Large intestine (tissue), 3 donors: ENCODE measurements at regions not wholly inside any gene's neighbourhood (a gene's known extent, or its start where the extent isn't known, plus 50 kb on each side); places are given as distances from the start of the nearest gene placed in this dataset.

Source experiments
- DNase-seq, 2 donors: peaks; one replicate each; pipeline versions ENCODE4 v3.0.0 to v3.0.0-alpha.2; 2013
- H3K27ac ChIP-seq: one replicate; pipeline ENCODE4 v1.5.1; 2013; ENCODE audit warnings: low read length
- H3K27me3 ChIP-seq: 2 replicates; pipeline ENCODE4 v1.6.1; 2013; ENCODE audit warnings: low read length; ENCODE audit not compliant: control insufficient read depth, insufficient read depth
- H3K36me3 ChIP-seq: 2 replicates; pipeline ENCODE4 v1.6.1; 2013; ENCODE audit warnings: low read length; ENCODE audit not compliant: control insufficient read depth, insufficient read depth
- H3K4me1 ChIP-seq: one replicate; pipeline ENCODE4 v1.6.1; 2013; ENCODE audit warnings: low read length; ENCODE audit not compliant: control insufficient read depth, insufficient read depth
- H3K4me3 ChIP-seq: one replicate; pipeline ENCODE4 v1.5.1; 2013; ENCODE audit warnings: low read length
- H3K9me3 ChIP-seq: one replicate; pipeline ENCODE4 v1.6.1; 2013; ENCODE audit warnings: mild to moderate bottlenecking, low read depth, low read length, moderate library complexity; ENCODE audit not compliant: control insufficient read depth
- WGBS: methylation state at CpG from one replicate; pipeline ENCODE4 v1.1.5; 2013; ENCODE audit warnings: low lambda C conversion rate; ENCODE audit not compliant: insufficient coverage; 5-methylcytosine and 5-hydroxymethylcytosine counted together

DNA sequence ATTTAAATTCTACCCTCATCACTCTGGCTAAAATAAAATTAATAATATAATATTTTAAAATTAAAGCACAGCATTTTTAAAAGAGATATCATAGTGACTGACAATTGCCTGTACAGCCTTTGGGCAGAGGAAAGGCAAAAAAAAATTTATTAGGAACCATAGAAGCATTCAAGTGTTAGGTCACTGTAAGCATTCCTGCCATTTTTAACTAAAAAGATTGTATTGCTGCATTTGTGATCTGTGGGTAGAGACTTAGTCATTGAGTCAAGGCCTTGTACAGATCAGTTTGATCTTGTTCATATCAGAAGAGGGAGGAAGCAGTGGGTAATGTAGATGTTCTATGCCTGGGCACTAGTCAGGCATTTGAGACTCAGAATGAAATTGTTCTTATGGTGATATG lies 109.9 kb downstream of the LYPLAL1 start:
- no peaks in the 10 kb centered on the region for H3K9me3 ChIP-seq
- no peaks in the 10 kb centered on the region for H3K27me3 ChIP-seq
- H3K4me1 ChIP-seq = no peaks in the 10 kb centered on the region
- no peak overlapping the region for H3K4me3 ChIP-seq
- H3K36me3 ChIP-seq = no peaks in the 10 kb centered on the region
- DNase-seq = no peak
- H3K27ac ChIP-seq = no peak overlapping the region

DNA sequence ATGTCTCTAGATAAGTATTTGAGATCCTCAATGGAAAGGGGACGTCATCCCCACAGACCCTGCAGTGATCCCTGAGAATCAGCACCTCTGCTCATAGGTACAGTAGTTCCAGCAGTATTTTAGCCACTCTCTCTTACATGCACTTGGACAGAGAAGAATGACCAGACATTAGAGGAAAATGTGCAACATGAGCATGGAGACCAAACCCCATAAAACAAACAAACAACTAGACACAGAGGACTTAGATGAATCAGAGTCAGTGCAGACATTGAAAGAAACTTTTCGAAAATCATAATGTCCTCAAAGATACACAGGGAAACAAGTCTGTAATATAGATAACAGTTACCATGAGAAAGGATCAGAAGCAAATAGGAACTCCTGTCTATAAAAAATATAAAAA lies 108.2 kb downstream of the LYPLAL1 start:
- Histone ChIP-seq H3K4me1 (no peaks in the 10 kb centered on the region), H3K4me3 (no peak overlapping the region), H3K9me3 (no peaks in the 10 kb centered on the region), H3K27me3 (no peaks in the 10 kb centered on the region), H3K36me3 (no peaks in the 10 kb centered on the region), H3K27ac (no peak overlapping the region)
- DNase-seq = no peak
- WGBS = 100% methylated on average over 1 of the region's 2 CpGs

DNA sequence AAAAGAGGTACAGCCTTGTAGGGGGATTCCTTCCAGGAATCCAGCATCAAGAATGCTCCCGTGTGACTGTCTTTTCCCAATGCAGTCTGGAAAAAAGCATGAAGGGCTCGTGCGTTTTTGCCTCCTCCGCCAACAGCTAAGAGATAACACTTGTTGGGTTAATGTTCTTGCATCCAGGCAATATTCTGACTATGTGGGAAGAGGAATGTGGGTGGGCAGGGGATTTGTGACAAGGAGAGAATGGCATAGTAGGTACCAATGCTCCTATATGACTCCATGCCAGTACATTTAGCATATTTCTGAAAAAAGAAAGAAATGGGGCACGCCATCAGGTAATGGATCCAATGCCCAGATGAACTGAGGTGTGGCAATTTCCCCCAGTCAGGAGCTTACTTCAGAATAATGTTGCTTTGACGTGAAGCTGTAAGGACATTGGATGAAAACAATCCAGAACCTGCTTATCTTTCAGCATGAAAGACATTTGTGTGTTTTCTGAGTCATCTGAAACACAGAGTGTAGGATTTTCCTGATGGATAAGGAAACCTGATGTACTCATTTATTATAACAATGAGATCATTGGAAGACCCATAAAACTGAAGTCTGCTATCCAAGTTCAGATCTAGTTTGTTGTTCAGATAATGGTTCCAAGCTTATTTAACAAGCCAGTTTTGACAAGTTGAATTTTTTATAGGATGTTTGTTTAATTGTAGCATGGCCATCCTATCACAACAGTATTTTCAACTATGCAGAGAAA lies 105.5 kb downstream of the LYPLAL1 start:
- H3K27me3 ChIP-seq = no peaks in the 10 kb centered on the region
- H3K9me3 ChIP-seq = no peaks in the 10 kb centered on the region
- no peak overlapping the region for H3K27ac ChIP-seq
- no peak for DNase-seq
- H3K4me3 ChIP-seq = no peak overlapping the region
- H3K4me1 ChIP-seq = no peaks in the 10 kb centered on the region
- no peaks in the 10 kb centered on the region for H3K36me3 ChIP-seq
- no CpG with 5 or more reads among the region's 6 CpGs for WGBS

DNA sequence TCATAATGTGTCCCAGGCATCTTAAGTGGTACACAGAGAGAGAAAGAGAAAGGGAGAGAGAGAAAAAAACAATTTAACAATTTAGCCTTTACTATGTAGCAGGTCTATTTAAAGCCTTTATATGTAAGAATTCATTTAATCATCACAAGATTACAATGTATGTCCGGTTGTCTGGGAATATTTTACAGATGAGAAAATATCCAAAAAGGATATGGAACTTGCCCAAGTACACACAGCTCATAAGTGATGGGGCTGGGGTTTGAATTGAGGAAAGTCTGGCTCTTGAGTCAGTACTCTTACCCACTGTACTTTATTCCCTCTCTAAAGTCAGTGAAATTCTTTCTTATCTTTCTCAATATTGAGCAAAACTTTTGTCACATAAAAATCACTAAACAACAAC lies 104.6 kb downstream of the LYPLAL1 start:
- WGBS = 60% methylated on average over 1 of the region's 1 CpG
- Histone ChIP-seq H3K27me3 (no peaks in the 10 kb centered on the region), H3K4me3 (no peak overlapping the region), H3K27ac (no peak overlapping the region), H3K36me3 (no peaks in the 10 kb centered on the region), H3K4me1 (no peaks in the 10 kb centered on the region), H3K9me3 (no peaks in the 10 kb centered on the region)
- DNase-seq = no peak

- WGBS = 93% methylated on average over 2 of the region's 2 CpGs
- Histone ChIP-seq H3K27ac (no peak overlapping the region), H3K36me3 (no peaks in the 10 kb centered on the region), H3K4me1 (no peaks in the 10 kb centered on the region), H3K9me3 (no peaks in the 10 kb centered on the region), H3K27me3 (no peaks in the 10 kb centered on the region), H3K4me3 (no peak overlapping the region)
- DNase-seq = no peak
Measured at GRCh38 chr1:219277304-219278105, 103.8 kb downstream of the LYPLAL1 start.

DNA sequence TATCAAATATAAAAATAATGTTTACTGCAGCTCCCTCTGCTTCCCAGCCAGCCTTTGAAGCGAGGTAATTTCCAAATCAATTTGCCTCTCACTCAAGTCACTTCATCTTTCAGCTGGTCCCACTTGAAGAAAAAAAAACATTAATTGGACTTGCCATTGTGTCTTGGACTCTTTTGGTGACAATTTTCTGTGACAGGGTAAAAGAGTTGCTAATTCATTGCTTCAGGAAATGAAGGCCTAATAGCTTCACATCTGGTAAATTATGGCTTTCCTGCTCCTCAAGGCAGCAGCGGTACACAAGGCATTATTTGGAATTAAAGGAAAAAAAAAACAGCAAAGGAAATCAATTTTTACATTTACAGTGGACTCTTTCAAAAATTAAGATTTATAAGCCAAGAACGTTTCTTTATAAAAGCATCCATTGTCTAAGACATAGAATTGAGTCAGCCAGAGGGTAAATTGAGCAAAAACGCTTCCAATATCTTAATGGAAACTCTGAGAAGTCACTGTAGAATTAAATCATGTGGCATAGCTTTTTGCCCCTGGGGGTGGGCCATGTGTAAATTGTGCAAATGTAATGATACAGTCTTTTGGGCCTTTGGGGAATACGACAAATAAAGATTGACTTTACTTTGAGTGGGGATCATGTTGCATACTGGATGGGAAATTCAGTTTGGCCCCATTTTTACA lies 102.5 kb downstream of the LYPLAL1 start:
- 86% methylated on average over 5 of the region's 5 CpGs for WGBS
- H3K27me3 ChIP-seq = no peaks in the 10 kb centered on the region
- no peaks in the 10 kb centered on the region for H3K4me1 ChIP-seq
- no peak overlapping the region for H3K4me3 ChIP-seq
- DNase-seq = no peak
- H3K9me3 ChIP-seq = no peaks in the 10 kb centered on the region
- no peak overlapping the region for H3K27ac ChIP-seq
- H3K36me3 ChIP-seq = no peaks in the 10 kb centered on the region

DNA sequence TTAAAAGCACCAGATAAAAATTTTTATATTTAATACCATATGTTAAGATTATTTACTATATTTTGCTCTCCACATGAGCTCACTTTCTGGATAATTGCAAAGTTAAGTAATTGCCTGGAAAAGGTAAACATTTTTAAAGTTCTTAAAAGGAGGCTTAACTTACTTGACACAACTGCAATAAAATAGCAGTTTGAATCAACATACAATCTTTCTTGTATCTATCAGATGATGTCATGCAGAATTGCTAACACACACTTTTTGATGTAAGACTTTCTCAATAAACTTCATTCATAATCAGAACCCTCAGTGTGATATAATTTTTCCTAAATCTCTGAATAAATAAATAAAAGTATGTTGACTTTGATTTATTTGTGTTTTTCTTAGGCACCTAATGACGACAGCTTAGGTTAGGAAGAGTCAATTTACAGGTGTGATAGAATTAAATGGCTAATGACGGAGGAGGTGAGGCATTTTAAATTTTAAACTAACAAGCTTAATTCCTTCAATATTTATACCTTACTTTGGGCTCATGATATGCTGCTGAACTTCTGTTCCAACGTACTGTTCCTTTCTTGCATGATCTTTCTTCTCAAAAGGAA lies 99.5 kb downstream of the LYPLAL1 start:
- Histone ChIP-seq H3K4me3 (no peak overlapping the region), H3K27me3 (no peaks in the 10 kb centered on the region), H3K9me3 (no peaks in the 10 kb centered on the region), H3K4me1 (no peaks in the 10 kb centered on the region), H3K36me3 (no peaks in the 10 kb centered on the region), H3K27ac (no peak overlapping the region)
- WGBS = 69% methylated on average over 2 of the region's 3 CpGs
- no peak for DNase-seq

DNA sequence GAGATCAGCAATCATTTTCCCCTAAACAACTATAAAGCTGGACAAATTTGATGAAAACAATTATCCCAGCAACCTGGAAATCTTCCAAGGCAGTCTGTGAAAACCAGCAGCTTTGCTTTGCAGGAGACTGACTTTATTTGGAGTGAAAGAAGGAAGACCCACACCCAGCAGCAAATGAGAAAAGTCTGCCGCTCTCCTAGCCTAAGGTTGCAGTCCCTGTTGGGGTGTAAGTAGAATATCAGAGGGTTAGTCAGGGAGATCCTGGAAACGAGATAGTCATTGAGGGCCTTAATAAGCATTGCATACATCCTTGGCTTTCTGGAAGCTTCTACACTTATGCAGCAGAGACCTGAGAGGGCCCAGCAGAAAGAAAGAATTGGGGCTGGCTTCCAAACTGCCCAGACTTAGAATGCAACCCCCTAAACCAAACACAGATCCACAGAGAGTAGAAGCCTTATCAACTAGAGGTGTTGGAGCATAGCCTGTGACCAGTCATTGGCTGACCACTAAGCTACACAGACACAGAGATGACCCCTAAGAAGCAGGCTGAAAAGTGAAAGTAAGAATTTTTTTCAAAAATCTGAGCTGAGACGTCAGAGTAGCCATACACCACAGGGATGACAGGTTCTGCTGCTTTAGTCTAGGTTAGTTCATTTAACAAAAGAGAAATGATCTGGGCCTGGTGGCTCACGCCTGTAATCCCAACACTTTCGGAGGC lies 98.3 kb downstream of the LYPLAL1 start:
- no peak for DNase-seq
- no peak overlapping the region for H3K4me3 ChIP-seq
- H3K36me3 ChIP-seq = no peaks in the 10 kb centered on the region
- H3K9me3 ChIP-seq = no peaks in the 10 kb centered on the region
- H3K27me3 ChIP-seq = no peaks in the 10 kb centered on the region
- H3K27ac ChIP-seq = no peak overlapping the region
- no peaks in the 10 kb centered on the region for H3K4me1 ChIP-seq
- 100% methylated on average over 2 of the region's 5 CpGs for WGBS

DNA sequence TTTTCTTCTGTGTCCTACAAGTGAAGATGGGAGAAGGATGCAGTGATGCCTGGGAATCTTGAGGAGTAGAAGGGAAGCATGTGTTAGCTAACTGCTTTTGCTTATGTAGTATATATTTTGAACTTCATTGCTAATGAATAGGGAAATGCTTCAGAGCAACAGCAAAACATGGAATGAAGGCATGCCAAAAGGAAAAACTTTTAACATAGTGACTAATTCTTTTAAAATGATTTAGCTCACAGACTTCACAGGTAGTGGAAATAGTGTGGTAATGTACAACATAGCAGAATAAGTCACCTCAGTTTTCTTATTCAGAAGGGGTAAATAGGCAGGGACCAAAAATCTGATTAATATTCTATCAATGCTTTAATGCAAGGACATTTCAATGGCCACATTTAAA lies 95.5 kb downstream of the LYPLAL1 start:
- H3K36me3 ChIP-seq = no peaks in the 10 kb centered on the region
- no peaks in the 10 kb centered on the region for H3K9me3 ChIP-seq
- DNase-seq = no peak
- no peak overlapping the region for H3K4me3 ChIP-seq
- H3K27me3 ChIP-seq = no peaks in the 10 kb centered on the region
- H3K27ac ChIP-seq = no peak overlapping the region
- H3K4me1 ChIP-seq = no peaks in the 10 kb centered on the region

DNA sequence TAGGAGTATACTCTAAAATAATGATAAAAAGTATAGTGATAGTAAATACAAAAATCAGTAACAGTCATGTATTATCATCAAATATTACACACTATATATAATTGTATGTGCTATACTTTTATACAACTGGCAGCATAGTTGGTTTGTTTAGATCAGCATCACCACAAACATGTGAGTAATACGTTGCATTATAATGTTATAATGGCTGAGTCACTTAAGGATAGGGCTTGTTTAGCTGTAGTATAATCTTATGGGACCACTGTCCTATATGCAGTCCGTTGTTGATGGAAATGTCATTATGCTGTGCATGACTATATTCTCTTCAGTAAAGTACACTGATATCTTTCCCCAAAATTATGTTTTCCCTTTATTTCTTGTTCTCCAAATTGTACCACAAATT lies 92.8 kb downstream of the LYPLAL1 start:
- Histone ChIP-seq H3K4me3 (no peak overlapping the region), H3K9me3 (no peaks in the 10 kb centered on the region), H3K36me3 (no peaks in the 10 kb centered on the region), H3K27ac (no peak overlapping the region), H3K4me1 (no peaks in the 10 kb centered on the region), H3K27me3 (no peaks in the 10 kb centered on the region)
- DNase-seq = no peak
- WGBS = 92% methylated on average over 2 of the region's 2 CpGs
